PC-9 (cell line): ENCODE measurements at regions not wholly inside any gene's neighbourhood (a gene's known extent, or its start where the extent isn't known, plus 50 kb on each side); places are given as distances from the start of the nearest gene placed in this dataset.

ENCODE experiments used
- BruUV-seq: library from RNA; stranded (reverse); fragments of 400-500 nt; replicated peaks from 2 replicates; lab custom pipeline; 2021; lab: Mats Ljungman, UMichigan
- CTCF ChIA-PET: fragments of 300-600 bp; sonication (Branson Sonifier 250); formaldehyde crosslinking; loops from one replicate; lab custom pipeline; 2022; ENCODE audit warnings: antibody characterized with exemption; lab: Charles Lee
- POLR2A ChIA-PET: fragments of 300-600 bp; sonication (Branson Sonifier 250); formaldehyde crosslinking; loops from one replicate; lab custom pipeline; 2022; ENCODE audit warnings: antibody characterized with exemption; ENCODE audit not compliant: unreplicated experiment; lab: Charles Lee
- DNase-seq, 2 experiments: peaks; one replicate each; pipeline versions ENCODE4 v3.0.0 to v3.0.0-alpha.2; 2015 to 2022; ENCODE audit warnings: mixed read lengths in 1 of 2
- H2AFZ ChIP-seq: fragments of 200-600 bp; sonication (generic); 2 replicates; pipeline ENCODE4 v1.8.1; 2017; ENCODE audit warnings: antibody characterized with exemption
- H3F3A ChIP-seq: fragments of 200-600 bp; sonication (generic); 2 replicates; pipeline ENCODE4 v1.8.1; 2017; ENCODE audit warnings: antibody characterized with exemption, mild to moderate bottlenecking, low read depth; ENCODE audit not compliant: insufficient read depth
- H3K27ac ChIP-seq: fragments of 200-600 bp; sonication (generic); 2 replicates; pipeline ENCODE4 v1.6.1; 2016; ENCODE audit warnings: mixed run types
- H3K27me3 ChIP-seq: fragments of 200-600 bp; sonication (generic); 2 replicates; pipeline ENCODE4 v1.6.1; 2016; ENCODE audit warnings: low read depth, mixed run types; ENCODE audit not compliant: insufficient read depth
- H3K36me3 ChIP-seq: fragments of 200-600 bp; sonication (generic); 2 replicates; pipeline ENCODE4 v1.6.1; 2016; ENCODE audit warnings: low read depth, mixed run types
- H3K4me1 ChIP-seq: fragments of 200-600 bp; sonication (generic); replicated peaks from 2 replicates; pipeline ENCODE4 v1.6.1; 2016; ENCODE audit warnings: mixed run types; ENCODE audit not compliant: insufficient read depth
- H3K4me2 ChIP-seq: fragments of 200-600 bp; sonication (generic); 2 replicates; pipeline ENCODE4 v1.6.1; 2017; ENCODE audit warnings: mixed run types
- H3K4me3 ChIP-seq: fragments of 200-600 bp; sonication (generic); 2 replicates; pipeline ENCODE4 v1.6.1; 2016; ENCODE audit warnings: mixed run types
- H3K79me2 ChIP-seq: fragments of 200-600 bp; sonication (generic); 2 replicates; pipeline ENCODE4 v1.6.1; 2017; ENCODE audit warnings: low read depth, mixed run types
- H3K9me2 ChIP-seq: fragments of 200-600 bp; sonication (generic); 2 replicates; pipeline ENCODE4 v1.8.1; 2017; ENCODE audit warnings: mild to moderate bottlenecking; ENCODE audit not compliant: insufficient read depth
- H3K9me3 ChIP-seq: fragments of 200-600 bp; sonication (generic); 2 replicates; pipeline ENCODE4 v1.8.1; 2016; ENCODE audit warnings: low read depth; ENCODE audit not compliant: insufficient read depth
- H4K20me1 ChIP-seq: fragments of 200-600 bp; sonication (generic); 2 replicates; pipeline ENCODE4 v1.8.1; 2017; ENCODE audit not compliant: insufficient read depth
- EZH2 ChIP-seq: fragments of 200-600 bp; sonication (generic); IDR thresholded peaks from 2 replicates; pipeline ENCODE4 v1.8.0; 2017; ENCODE audit warnings: antibody characterized with exemption, low read depth
- intact Hi-C: fragments of 100-400 bp; cut with micrococcal nuclease; formaldehyde crosslinking; loops from one replicate; pipeline ENCODE4 v1.10.0; 2022; ENCODE audit not compliant: unreplicated experiment
- TF ChIP-seq, protein P1 (sequence below): fragments of 200-600 bp; sonication (generic); conservative IDR thresholded peaks from 2 replicates; pipeline ENCODE4 v1.6.1; 2017; ENCODE audit warnings: mixed run types, antibody characterized with exemption, mild to moderate bottlenecking, moderate library complexity

- intact Hi-C loops = no loop called here
- H3K9me3 ChIP-seq = 0 out of 2 replicates have a peak, but pooled peaks cover 11% of the 10 kb centered on the region
These were observed 159.3 kb downstream of the FAM124B start for GRCh38 chr2:224242561-224242960.

DNA sequence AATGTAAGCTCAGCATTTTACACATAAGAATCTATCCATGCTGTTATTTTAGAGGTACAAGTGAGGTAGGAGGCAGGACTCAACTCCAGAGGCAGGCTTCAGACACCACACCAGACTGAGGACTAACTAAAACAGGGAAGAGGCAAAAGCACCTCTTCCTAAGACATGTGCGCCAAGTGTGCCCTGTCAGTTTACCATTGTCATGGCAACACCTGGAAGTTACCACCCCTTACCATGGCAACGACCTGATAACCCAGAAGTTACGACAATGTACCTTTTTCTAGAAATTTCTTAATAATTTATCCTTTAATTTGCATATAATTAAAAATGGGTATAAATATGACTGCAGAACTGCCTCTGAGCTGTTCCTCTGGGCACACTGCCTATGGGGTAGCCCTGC, 160.1 kb downstream of the FAM124B start:
- BruUV-seq = no TSS peak
- peaks cover 13% of the 10 kb centered on the region for H3K4me1 ChIP-seq
- H3K9me3 ChIP-seq = 0 out of 2 replicates have a peak, but pooled peaks cover 11% of the 10 kb centered on the region
- H4K20me1 ChIP-seq = no peaks in the 10 kb centered on the region
- ChIA-PET POLR2A (no interaction called here), CTCF (no interaction called here)
- H3K9me2 ChIP-seq = no peaks in the 10 kb centered on the region
- no peaks in the 10 kb centered on the region for H3K36me3 ChIP-seq
- H3K4me3 ChIP-seq = no peak overlapping the region
- intact Hi-C loops = no loop called here
- no peak overlapping the region for H3K4me2 ChIP-seq
- no peak overlapping the region for H3K27ac ChIP-seq
- no peaks in the 10 kb centered on the region for H3K27me3 ChIP-seq
- H3F3A ChIP-seq = peaks cover 8% of the 10 kb centered on the region
- TF ChIP-seq, protein P1, sequence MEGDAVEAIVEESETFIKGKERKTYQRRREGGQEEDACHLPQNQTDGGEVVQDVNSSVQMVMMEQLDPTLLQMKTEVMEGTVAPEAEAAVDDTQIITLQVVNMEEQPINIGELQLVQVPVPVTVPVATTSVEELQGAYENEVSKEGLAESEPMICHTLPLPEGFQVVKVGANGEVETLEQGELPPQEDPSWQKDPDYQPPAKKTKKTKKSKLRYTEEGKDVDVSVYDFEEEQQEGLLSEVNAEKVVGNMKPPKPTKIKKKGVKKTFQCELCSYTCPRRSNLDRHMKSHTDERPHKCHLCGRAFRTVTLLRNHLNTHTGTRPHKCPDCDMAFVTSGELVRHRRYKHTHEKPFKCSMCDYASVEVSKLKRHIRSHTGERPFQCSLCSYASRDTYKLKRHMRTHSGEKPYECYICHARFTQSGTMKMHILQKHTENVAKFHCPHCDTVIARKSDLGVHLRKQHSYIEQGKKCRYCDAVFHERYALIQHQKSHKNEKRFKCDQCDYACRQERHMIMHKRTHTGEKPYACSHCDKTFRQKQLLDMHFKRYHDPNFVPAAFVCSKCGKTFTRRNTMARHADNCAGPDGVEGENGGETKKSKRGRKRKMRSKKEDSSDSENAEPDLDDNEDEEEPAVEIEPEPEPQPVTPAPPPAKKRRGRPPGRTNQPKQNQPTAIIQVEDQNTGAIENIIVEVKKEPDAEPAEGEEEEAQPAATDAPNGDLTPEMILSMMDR = no peak
- TF ChIP-seq EZH2 = no peak
- H2AFZ ChIP-seq = no peak overlapping the region
- DNase-seq = no peak
- H3K79me2 ChIP-seq = no peaks in the 10 kb centered on the region

More at GRCh38 chr2:224242561-224242960, 159.3 kb downstream of the FAM124B start:
- Histone ChIP-seq H3K4me1 (peaks cover 13% of the 10 kb centered on the region), H4K20me1 (no peaks in the 10 kb centered on the region), H3K4me2 (no peak overlapping the region), H3K79me2 (no peaks in the 10 kb centered on the region), H2AFZ (no peak overlapping the region), H3F3A (peaks cover 8% of the 10 kb centered on the region), H3K36me3 (no peaks in the 10 kb centered on the region), H3K27ac (no peak overlapping the region), H3K4me3 (no peak overlapping the region), H3K9me2 (no peaks in the 10 kb centered on the region), H3K27me3 (no peaks in the 10 kb centered on the region)
- no peak for TF ChIP-seq EZH2
- TF ChIP-seq, protein P1 = no peak
- ChIA-PET CTCF (interaction anchor here (0.7 kb wide), 1 partner anchor 180 kb away, joined by 6 read pairs; no protein-coding TSS in a partner anchor), POLR2A (no interaction called here)
- BruUV-seq = no TSS peak
- no peak for DNase-seq

GRCh38 chr2:224241001-224241400, 160.9 kb downstream of the FAM124B start:
- 0 out of 2 replicates have a peak, but pooled peaks cover 10% of the 10 kb centered on the region for H3K9me3 ChIP-seq
- no peak overlapping the region for H3K4me3 ChIP-seq
- peaks cover 8% of the 10 kb centered on the region for H3F3A ChIP-seq
- no peaks in the 10 kb centered on the region for H4K20me1 ChIP-seq
- CTCF ChIA-PET = no interaction called here
- H3K4me2 ChIP-seq = no peak overlapping the region
- TF ChIP-seq, protein P1 = no peak
- no peak for TF ChIP-seq EZH2
- no peak for DNase-seq
- BruUV-seq = no TSS peak
- H3K9me2 ChIP-seq = no peaks in the 10 kb centered on the region
- peaks cover 13% of the 10 kb centered on the region for H3K4me1 ChIP-seq
- H3K27ac ChIP-seq = no peak overlapping the region
- H2AFZ ChIP-seq = no peak overlapping the region
- intact Hi-C loops = no loop called here
- no peaks in the 10 kb centered on the region for H3K79me2 ChIP-seq
- POLR2A ChIA-PET = no interaction called here
- no peaks in the 10 kb centered on the region for H3K27me3 ChIP-seq
- no peaks in the 10 kb centered on the region for H3K36me3 ChIP-seq
